IMR-90 (cell line): ENCODE measurements at regions not wholly inside any gene's neighbourhood (a gene's known extent, or its start where the extent isn't known, plus 50 kb on each side); places are given as distances from the start of the nearest gene placed in this dataset.

Source experiments
- ATAC-seq: fragments of 200-7000 bp; cut with Tn5 transposase; 2 replicates; pipeline ENCODE4 v1.9.1; 2020; ENCODE audit warnings: low read depth, mild to moderate bottlenecking, moderate library complexity
- BruUV-seq: library from RNA; stranded (reverse); fragments of 400-500 nt; replicated peaks from 2 replicates; lab custom pipeline; 2021; lab: Mats Ljungman, UMichigan
- CTCF ChIA-PET: fragments of 300-600 bp; formaldehyde crosslinking; extraction: SDS; loops from one replicate; lab custom pipeline; 2021; ENCODE audit warnings: antibody characterized with exemption; lab: Yijun Ruan, JAX
- POLR2A ChIA-PET: fragments of 300-600 bp; sonication (Branson Sonifier 250); formaldehyde crosslinking; loops from one replicate; lab custom pipeline; 2022; ENCODE audit warnings: antibody characterized with exemption; ENCODE audit not compliant: unreplicated experiment; lab: Charles Lee
- DNase-seq: peaks from one replicate; pipeline ENCODE4 v3.0.0; 2013
- H2AFZ ChIP-seq: replicated peaks from 2 replicates; pipeline ENCODE3; 2013; ENCODE audit warnings: low read length, mild to moderate bottlenecking; ENCODE audit not compliant: poor library complexity
- H2AK5ac ChIP-seq: 2 replicates; pipeline ENCODE4 v1.6.1; 2013; ENCODE audit warnings: low read depth, low read length, inconsistent platforms
- H2AK9ac ChIP-seq: replicated peaks from 2 replicates; pipeline ENCODE3; 2013; ENCODE audit warnings: mild to moderate bottlenecking, low read depth, low read length, moderate library complexity; ENCODE audit not compliant: poor library complexity
- H2BK120ac ChIP-seq: 2 replicates; pipeline ENCODE4 v1.6.1; 2013; ENCODE audit warnings: low read depth, low read length, inconsistent platforms
- H2BK15ac ChIP-seq: 3 replicates; pipeline ENCODE4 v1.6.1; 2013; ENCODE audit warnings: low read depth, low read length, inconsistent platforms
- H2BK20ac ChIP-seq: 2 replicates; pipeline ENCODE4 v1.6.1; 2013; ENCODE audit warnings: low read depth, mild to moderate bottlenecking, inconsistent platforms, low read length, moderate library complexity
- H2BK5ac ChIP-seq: 2 replicates; pipeline ENCODE4 v1.6.1; 2013; ENCODE audit warnings: mild to moderate bottlenecking, low read depth, low read length, inconsistent platforms; ENCODE audit not compliant: poor library complexity, severe bottlenecking
- H3K14ac ChIP-seq: replicated peaks from 2 replicates; pipeline ENCODE4 v1.6.1; 2013; ENCODE audit warnings: low read depth, low read length, inconsistent platforms
- H3K18ac ChIP-seq: 2 replicates; pipeline ENCODE4 v1.6.1; 2013; ENCODE audit warnings: low read depth, low read length, control low read depth
- H3K23ac ChIP-seq: 2 replicates; pipeline ENCODE4 v1.6.1; 2013; ENCODE audit warnings: low read depth, low read length, inconsistent platforms
- H3K27ac ChIP-seq: 2 replicates; pipeline ENCODE4 v1.5.1; 2013; ENCODE audit warnings: mild to moderate bottlenecking, control low read depth, low read length; ENCODE audit not compliant: insufficient read depth
- H3K27me3 ChIP-seq: 2 replicates; pipeline ENCODE4 v1.6.1; 2013; ENCODE audit warnings: low read length; ENCODE audit not compliant: control insufficient read depth, insufficient read depth
- H3K36me3 ChIP-seq: 2 replicates; pipeline ENCODE4 v1.6.1; 2013; ENCODE audit warnings: low read length, mixed read lengths; ENCODE audit not compliant: control insufficient read depth, insufficient read depth
- H3K4ac ChIP-seq: 2 replicates; pipeline ENCODE4 v1.6.1; 2013; ENCODE audit warnings: low read depth, low read length, inconsistent platforms
- H3K4me1 ChIP-seq: 2 replicates; pipeline ENCODE4 v1.6.1; 2013; ENCODE audit warnings: low read length, mixed read lengths; ENCODE audit not compliant: control insufficient read depth, insufficient read depth
- H3K4me2 ChIP-seq: 2 replicates; pipeline ENCODE4 v1.6.1; 2013; ENCODE audit warnings: low read depth, mild to moderate bottlenecking, control low read depth, low read length, moderate library complexity
- H3K4me3 ChIP-seq: 2 replicates; pipeline ENCODE4 v1.5.1; 2013; ENCODE audit warnings: low read depth, mild to moderate bottlenecking, control low read depth, low read length, moderate library complexity; ENCODE audit not compliant: insufficient read depth
- H3K56ac ChIP-seq: 2 replicates; pipeline ENCODE4 v1.6.1; 2013; ENCODE audit warnings: low read length, inconsistent platforms; ENCODE audit not compliant: insufficient read depth; ENCODE audit errors: extremely low read depth
- H3K79me1 ChIP-seq, 2 experiments: 2 replicates each; pipeline ENCODE4 v1.6.1; 2013; ENCODE audit warnings: low read length in 2 of 2, inconsistent platforms in 1 of 2, low read depth in 1 of 2
- H3K9ac ChIP-seq: 2 replicates; pipeline ENCODE4 v1.6.1; 2013; ENCODE audit warnings: low read depth, low read length, control low read depth
- H3K9me1 ChIP-seq: 2 replicates; pipeline ENCODE4 v1.6.1; 2013; ENCODE audit warnings: low read length, inconsistent platforms; ENCODE audit not compliant: insufficient read depth
- H3K9me3 ChIP-seq: 2 replicates; pipeline ENCODE4 v1.6.1; 2013; ENCODE audit warnings: low read length; ENCODE audit not compliant: control insufficient read depth, insufficient read depth
- H4K20me1 ChIP-seq: 2 replicates; pipeline ENCODE4 v1.6.1; 2013; ENCODE audit warnings: low read length, inconsistent platforms; ENCODE audit not compliant: insufficient read depth
- H4K5ac ChIP-seq: 2 replicates; pipeline ENCODE4 v1.6.1; 2013; ENCODE audit warnings: mild to moderate bottlenecking, low read depth, low read length, control low read depth
- H4K8ac ChIP-seq, 2 experiments: 2 replicates each; pipeline ENCODE4 v1.6.1; 2013; ENCODE audit warnings: low read depth in 2 of 2, low read length in 2 of 2, control low read depth in 1 of 2, inconsistent platforms in 1 of 2
- H4K91ac ChIP-seq: 2 replicates; pipeline ENCODE4 v1.6.1; 2013; ENCODE audit warnings: low read depth, low read length, inconsistent platforms; ENCODE audit not compliant: insufficient read depth
- BHLHE40 ChIP-seq: fragments of 150-350 bp; IDR thresholded peaks from 2 replicates; pipeline ENCODE4 v1.6.1; 2016; ENCODE audit warnings: mild to moderate bottlenecking, low read depth, low read length
- CEBPB ChIP-seq: IDR thresholded peaks from 2 replicates; pipeline ENCODE4 v1.6.1; 2012; ENCODE audit warnings: low read depth, low read length, improper control_type of control experiment
- CTCF ChIP-seq: conservative IDR thresholded peaks from 2 replicates; pipeline ENCODE4 v1.5.1; 2012; ENCODE audit warnings: mild to moderate bottlenecking, low read depth, low read length, improper control_type of control experiment
- FOS ChIP-seq: fragments of 150-350 bp; IDR thresholded peaks from 2 replicates; pipeline ENCODE4 v1.6.1; 2016; ENCODE audit warnings: low read depth, low read length
- MAFK ChIP-seq: IDR thresholded peaks from 2 replicates; pipeline ENCODE4 v1.6.1; 2012; ENCODE audit warnings: low read depth, low read length, improper control_type of control experiment
- MXI1 ChIP-seq: IDR thresholded peaks from 2 replicates; pipeline ENCODE4 v1.6.1; 2012; ENCODE audit warnings: low read depth, mild to moderate bottlenecking, low read length, moderate library complexity, borderline replicate concordance
- RFX5 ChIP-seq: IDR thresholded peaks from 2 replicates; pipeline ENCODE4 v1.8.0; 2012; ENCODE audit warnings: low read depth, mild to moderate bottlenecking, low read length, moderate library complexity
- SMC3 ChIP-seq: fragments of 150-350 bp; IDR thresholded peaks from 2 replicates; pipeline ENCODE4 v1.6.1; 2016; ENCODE audit warnings: low read depth, mild to moderate bottlenecking, antibody characterized with exemption, low read length, moderate library complexity
- WGBS, 2 experiments: methylation state at CpG; one replicate each; pipeline versions ENCODE4 v1.1.5 to v1.1.7; 2013; ENCODE audit warnings: missing lambda C conversion rate in 2 of 2; ENCODE audit not compliant: insufficient read length in 1 of 2; ENCODE audit errors: extremely low coverage in 2 of 2; 5-methylcytosine and 5-hydroxymethylcytosine counted together
- dilution Hi-C: fragments of 300-500 bp; cut with HindIII; formaldehyde crosslinking; loops from one replicate; pipeline ENCODE4 v1.14.3; 2018; ENCODE audit warnings: low sequenced_read_pairs; ENCODE audit not compliant: unreplicated experiment
- in situ Hi-C: fragments of 300-500 bp; cut with MboI; formaldehyde crosslinking; loops from 3 replicates; pipeline ENCODE4 v1.14.3; 2019; ENCODE audit warnings: low sequenced_read_pairs, inconsistent platforms, mixed read lengths
- intact Hi-C: fragments of 100-400 bp; cut with micrococcal nuclease; formaldehyde crosslinking; loops from 2 replicates; pipeline ENCODE4 v1.10.0; 2022

DNA sequence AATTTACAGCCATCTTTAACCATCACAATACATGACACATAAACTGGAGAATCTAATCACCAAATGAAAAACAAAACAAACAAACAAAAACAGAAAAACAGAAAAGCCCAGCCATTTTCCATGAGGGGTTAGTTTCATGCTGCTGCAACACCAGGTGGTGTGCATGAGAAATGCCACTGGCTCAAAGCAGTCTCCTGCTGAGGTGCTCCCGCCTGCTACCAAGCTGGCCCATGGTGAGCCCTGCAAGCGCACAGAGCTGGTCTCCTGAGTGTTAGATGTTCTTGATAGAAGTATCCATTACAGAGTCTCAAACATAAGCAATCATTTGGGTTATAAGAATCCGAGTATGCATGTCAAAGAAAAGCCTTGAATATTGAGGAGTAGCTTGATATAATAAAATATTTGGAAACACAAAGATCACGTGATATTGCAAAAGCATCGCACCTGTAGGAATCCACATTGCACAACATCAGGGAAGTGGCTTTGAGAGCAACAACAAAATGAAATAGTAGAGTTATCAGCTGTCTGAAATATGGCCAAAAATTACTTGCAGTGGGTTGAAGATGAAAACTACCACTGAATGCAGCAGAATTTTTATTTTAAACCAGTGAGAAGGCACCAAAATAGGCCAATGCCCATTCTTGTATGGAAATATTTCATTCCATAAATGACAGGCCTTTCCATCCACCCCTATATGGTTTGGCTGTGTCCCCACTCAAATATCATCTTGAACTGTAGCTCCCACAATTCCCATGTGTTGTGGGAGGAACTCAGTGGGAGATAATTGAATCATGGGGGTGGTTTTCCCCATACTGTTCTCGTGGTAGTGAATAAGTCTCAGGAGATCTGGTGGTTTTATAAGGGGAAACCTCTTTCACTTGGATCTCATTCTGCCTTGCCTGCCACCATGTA is 194.8 kb downstream of the SYK start:
- no peaks in the 10 kb centered on the region for H3K79me1 ChIP-seq
- intact Hi-C loops (no loop called here), dilution Hi-C loops (no loop called here), in situ Hi-C loops (no loop called here)
- H3K27ac ChIP-seq: no peak overlapping the region
- no peaks in the 10 kb centered on the region for H4K20me1 ChIP-seq
- no peak overlapping the region for H3K23ac ChIP-seq
- peaks cover 21% of the 10 kb centered on the region for H3K9me1 ChIP-seq
- WGBS, 2 experiments: no CpG with 5 or more reads among the region's 6 CpGs
- H3K4me1 ChIP-seq: peaks cover 19% of the 10 kb centered on the region
- no peak overlapping the region for H2BK5ac ChIP-seq
- TF ChIP-seq SMC3 (no peak), BHLHE40 (no peak), FOS (no peak), CEBPB (peak; percentile 28; the same call in 1 of the 2 replicates), MXI1 (no peak), CTCF (no peak), RFX5 (no peak), MAFK (no peak)
- H2BK20ac ChIP-seq: no peak overlapping the region
- H3K18ac ChIP-seq: no peak overlapping the region; the same call in 1 of the 2 replicates
- H3K36me3 ChIP-seq: no peaks in the 10 kb centered on the region
- H2AK5ac ChIP-seq: 0 out of 2 replicates have a peak overlapping the region, but pooled peaks have one; percentile 25
- no peak overlapping the region for H3K56ac ChIP-seq
- no peaks in the 10 kb centered on the region for H3K27me3 ChIP-seq
- no peak overlapping the region for H4K8ac ChIP-seq
- H2BK15ac ChIP-seq: peak overlapping the region; percentile 29; the same call in 2 of the 3 replicates
- no peak overlapping the region for H2AK9ac ChIP-seq
- ChIA-PET POLR2A (no interaction called here), CTCF (no interaction called here)
- no peak overlapping the region for H2AFZ ChIP-seq
- no peak for DNase-seq
- no peak overlapping the region for H4K5ac ChIP-seq
- H3K9ac ChIP-seq: no peak overlapping the region
- H3K4me3 ChIP-seq: no peak overlapping the region
- no peak overlapping the region for H3K4me2 ChIP-seq
- H4K91ac ChIP-seq: no peak overlapping the region
- peak overlapping the region; percentile 5; the same call in 1 of the 2 replicates for H2BK120ac ChIP-seq
- no peak for ATAC-seq
- no peak overlapping the region for H3K4ac ChIP-seq
- no TSS peak for BruUV-seq
- 0 out of 2 replicates have a peak overlapping the region, but pooled peaks have one; percentile 4 for H3K14ac ChIP-seq
- H3K9me3 ChIP-seq: no peaks in the 10 kb centered on the region
